ENCODE measurements at regions not wholly inside any gene's neighbourhood (a gene's known extent, or its start where the extent isn't known, plus 50 kb on each side); places are given as distances from the start of the nearest gene placed in this dataset.
"Not testable (repeated sequence)": the region's sequence is repeated elsewhere in the genome, so short reads cannot be mapped to it uniquely, and the experiment has no call there.

DNA sequence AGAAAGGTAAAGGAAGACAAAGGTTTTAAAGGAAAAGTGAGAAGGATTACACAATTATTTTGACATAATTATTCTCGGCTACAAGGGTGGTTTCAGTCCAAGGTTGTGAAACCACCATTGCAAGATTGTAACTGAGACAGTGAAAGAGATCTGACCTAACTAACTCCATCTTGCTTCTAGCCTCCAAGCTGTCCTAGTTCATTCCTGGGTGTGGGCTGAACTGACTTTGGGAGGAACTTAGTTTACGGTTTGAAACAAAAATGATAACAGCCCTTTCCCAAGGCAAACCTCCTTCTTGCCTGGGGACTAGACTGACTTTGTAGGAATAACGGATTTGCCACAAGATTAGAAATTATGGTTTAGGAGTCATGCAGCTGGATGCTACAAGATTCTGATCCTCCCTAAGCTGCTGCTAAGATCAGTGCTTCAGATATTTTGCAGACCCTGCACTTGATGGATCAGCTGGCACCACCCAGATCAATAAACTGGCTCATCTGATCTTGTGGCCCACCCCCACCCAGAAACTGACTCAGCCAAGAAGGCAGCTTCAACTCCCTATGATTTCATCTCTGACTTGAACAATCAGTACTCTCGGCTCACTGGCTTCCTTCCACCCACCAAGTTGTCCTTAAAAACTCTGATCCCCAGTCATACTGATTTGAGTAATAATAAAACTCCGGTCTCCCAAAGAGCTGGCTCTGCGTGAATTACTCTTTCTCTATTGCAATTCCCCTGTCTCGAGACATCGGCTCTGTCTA is 57.7 kb upstream of the AADACL2 start:
- no peak for TF ChIP-seq CTCF (IDR thresholded peaks at IDR 0.05)
- no peak for ATAC-seq (ENCODE audit: low FRiP score)

GRCh38 chr3:151673974-151674373 is 59.8 kb upstream of the AADACL2 start:
- TF ChIP-seq CTCF (IDR thresholded peaks at IDR 0.05), result no peak
- no peak for ATAC-seq (ENCODE audit: low FRiP score)

More for the DNA sequence above, 57.7 kb upstream of the AADACL2 start:
- DNase-seq (ENCODE audit: low spot score), result no peak

GRCh38 chr3:151667762-151668161 is 66.0 kb upstream of the AADACL2 start:
- not testable (repeated sequence) for DNase-seq (ENCODE audit: low spot score); ATAC-seq (ENCODE audit: low FRiP score)

More at GRCh38 chr3:151673974-151674373, 59.8 kb upstream of the AADACL2 start:
- no peak for DNase-seq (ENCODE audit: low spot score)

- ATAC-seq (ENCODE audit: low FRiP score) (no peak), DNase-seq (ENCODE audit: low spot score) (no peak)
- TF ChIP-seq CTCF (IDR thresholded peaks at IDR 0.05), result no peak
Measured at GRCh38 chr3:151660885-151661284, 72.8 kb upstream of the AADACL2 start.

- ATAC-seq (ENCODE audit: low FRiP score) (no peak), DNase-seq (ENCODE audit: low spot score) (no peak)
- no peak for TF ChIP-seq CTCF (IDR thresholded peaks at IDR 0.05)
Measured at GRCh38 chr3:151644986-151645385, 88.7 kb upstream of the AADACL2 start.

DNA sequence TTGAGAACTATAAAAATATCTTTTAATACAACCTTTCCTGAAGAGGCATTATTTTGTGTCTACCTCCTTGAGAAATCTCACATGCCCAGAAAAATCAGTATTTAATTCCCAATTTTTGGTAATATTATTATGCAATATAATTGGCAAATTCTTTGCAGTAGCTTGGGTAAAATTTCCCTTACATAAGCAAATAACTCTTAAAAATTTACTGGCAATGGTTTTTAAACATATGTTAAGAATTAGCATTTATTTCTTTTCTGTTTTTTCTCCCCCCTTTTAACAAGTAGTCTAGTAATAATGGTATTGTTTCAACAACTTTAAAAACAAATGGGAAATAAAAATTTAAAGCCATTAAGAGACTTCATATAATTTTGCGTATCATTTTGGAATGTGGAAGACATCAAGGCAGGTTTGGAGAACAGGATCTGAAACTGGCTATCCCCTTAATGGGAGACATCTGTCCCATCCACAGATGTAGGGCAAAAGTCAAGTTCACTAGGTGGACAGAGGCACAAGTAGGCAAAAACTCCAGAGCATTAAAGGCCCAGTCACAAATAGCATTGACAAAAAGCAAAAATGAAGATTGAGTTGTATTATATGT is 89.6 kb upstream of the AADACL2 start:
- no peak for TF ChIP-seq CTCF (IDR thresholded peaks at IDR 0.05)
- ATAC-seq (ENCODE audit: low FRiP score) (no peak), DNase-seq (ENCODE audit: low spot score) (no peak)

DNA sequence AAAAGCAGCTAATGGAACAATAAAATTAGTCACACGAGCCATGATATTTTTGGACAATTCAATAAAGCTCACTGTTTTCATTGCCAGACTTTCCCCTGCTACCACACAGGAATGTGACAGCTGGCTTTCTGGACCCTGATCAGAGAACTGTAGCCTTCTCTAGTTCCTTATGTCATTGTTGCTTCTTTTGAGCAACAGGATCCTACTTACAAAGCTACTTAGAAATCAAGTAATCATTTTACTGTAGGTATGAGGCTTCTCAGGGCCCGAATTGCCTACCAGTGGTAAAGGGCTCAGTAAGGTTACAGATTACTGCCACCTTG is 94.3 kb upstream of the AADACL2 start:
- no peak for DNase-seq (ENCODE audit: low spot score)
- TF ChIP-seq CTCF (IDR thresholded peaks at IDR 0.05), result no peak
- no peak for ATAC-seq (ENCODE audit: low FRiP score)

All from omental fat pad (tissue), 3 donors.